Keratinocyte (primary cell): ENCODE measurements at regions not wholly inside any gene's neighbourhood (a gene's known extent, or its start where the extent isn't known, plus 50 kb on each side); places are given as distances from the start of the nearest gene placed in this dataset.

Source experiments
- EZH2 ChIP-seq: IDR thresholded peaks from one replicate; pipeline ENCODE4 v1.6.1; 2012; ENCODE audit warnings: inconsistent platforms, mild to moderate bottlenecking, low read length, moderate library complexity
- TF ChIP-seq, protein P1 (sequence below), 3 experiments: IDR thresholded peaks in 1 of 3; conservative IDR thresholded peaks in 1 of 3; optimal IDR thresholded peaks in 1 of 3; 2 replicates in 2 of 3; 3 replicates in 1 of 3; pipeline versions ENCODE3 to v1.5.1; 2011; ENCODE audit warnings: low read length in 3 of 3, mild to moderate bottlenecking in 3 of 3, moderate library complexity in 2 of 3, control low read depth in 1 of 3, inconsistent platforms in 1 of 3; ENCODE audit not compliant: insufficient read depth in 2 of 3; ENCODE audit errors: extremely low read depth in 1 of 3

DNA sequence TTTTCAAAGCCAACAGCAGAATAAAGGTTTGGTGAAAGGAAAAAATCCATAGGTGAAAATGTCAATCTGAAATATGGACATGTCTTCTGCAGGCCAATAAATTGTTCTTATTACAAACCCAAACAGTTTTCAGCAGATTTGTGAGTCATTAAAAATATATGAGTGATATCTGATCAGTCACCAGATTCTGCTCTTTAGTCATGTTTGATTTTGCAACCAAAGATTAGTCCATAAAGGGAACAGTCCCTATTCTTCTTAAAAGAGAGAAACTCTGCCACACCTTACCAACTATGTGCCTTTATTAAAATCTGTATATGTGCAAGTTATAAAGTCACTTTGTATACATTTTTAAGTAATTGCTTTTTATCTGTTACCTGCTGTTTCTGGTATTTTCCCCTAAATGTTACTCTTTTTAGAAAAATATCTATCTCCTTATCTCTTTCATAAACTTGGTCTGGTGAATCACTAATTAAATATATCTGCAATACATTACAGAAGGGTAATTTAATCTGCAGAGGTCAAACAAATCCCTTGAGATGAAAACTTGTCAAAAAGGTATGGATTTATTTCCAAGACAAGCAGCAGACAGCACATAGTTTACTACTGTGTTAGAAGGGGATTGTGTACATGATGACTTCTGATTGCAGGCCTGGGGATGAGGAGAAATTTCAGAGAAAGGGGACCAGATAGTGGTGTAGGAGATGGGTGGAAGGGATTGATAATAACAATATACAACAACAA lies 322.9 kb upstream of the NWD2 start:
- TF ChIP-seq, protein P1, sequence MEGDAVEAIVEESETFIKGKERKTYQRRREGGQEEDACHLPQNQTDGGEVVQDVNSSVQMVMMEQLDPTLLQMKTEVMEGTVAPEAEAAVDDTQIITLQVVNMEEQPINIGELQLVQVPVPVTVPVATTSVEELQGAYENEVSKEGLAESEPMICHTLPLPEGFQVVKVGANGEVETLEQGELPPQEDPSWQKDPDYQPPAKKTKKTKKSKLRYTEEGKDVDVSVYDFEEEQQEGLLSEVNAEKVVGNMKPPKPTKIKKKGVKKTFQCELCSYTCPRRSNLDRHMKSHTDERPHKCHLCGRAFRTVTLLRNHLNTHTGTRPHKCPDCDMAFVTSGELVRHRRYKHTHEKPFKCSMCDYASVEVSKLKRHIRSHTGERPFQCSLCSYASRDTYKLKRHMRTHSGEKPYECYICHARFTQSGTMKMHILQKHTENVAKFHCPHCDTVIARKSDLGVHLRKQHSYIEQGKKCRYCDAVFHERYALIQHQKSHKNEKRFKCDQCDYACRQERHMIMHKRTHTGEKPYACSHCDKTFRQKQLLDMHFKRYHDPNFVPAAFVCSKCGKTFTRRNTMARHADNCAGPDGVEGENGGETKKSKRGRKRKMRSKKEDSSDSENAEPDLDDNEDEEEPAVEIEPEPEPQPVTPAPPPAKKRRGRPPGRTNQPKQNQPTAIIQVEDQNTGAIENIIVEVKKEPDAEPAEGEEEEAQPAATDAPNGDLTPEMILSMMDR (optimal IDR thresholded peaks at IDR 0.05 in 1 of 3, IDR thresholded peaks at IDR 0.05 in 1 of 3, conservative IDR thresholded peaks at IDR 0.05 in 1 of 3; ENCODE audit: extremely low read depth in 1 of 3, insufficient read depth in 2 of 3, low read length in 3 of 3) = no peak
- no peak for TF ChIP-seq EZH2
